ENCODE measurements at regions not wholly inside any gene's neighbourhood (a gene's known extent, or its start where the extent isn't known, plus 50 kb on each side); places are given as distances from the start of the nearest gene placed in this dataset.

DNA sequence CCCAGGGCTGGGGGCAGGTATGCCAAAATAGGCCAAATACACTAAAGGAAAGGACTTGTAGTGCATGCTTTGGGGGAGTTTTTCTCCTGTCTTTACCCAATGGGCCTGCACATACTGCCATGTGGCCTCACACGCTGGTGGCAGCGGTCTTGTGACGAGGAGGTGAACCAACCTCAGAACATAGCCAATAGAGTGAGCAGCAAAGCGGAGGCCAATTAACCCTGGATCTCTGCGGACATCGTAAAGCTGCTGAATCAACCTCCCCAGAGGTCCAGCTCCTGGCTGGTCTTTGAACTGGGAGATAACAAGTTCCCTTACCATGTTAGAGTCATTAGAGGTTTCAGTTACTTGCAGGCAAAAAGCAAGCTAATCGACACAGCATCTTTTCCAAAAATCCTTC lies 280.1 kb downstream of the PREX1 start:
- TF ChIP-seq, protein P1, sequence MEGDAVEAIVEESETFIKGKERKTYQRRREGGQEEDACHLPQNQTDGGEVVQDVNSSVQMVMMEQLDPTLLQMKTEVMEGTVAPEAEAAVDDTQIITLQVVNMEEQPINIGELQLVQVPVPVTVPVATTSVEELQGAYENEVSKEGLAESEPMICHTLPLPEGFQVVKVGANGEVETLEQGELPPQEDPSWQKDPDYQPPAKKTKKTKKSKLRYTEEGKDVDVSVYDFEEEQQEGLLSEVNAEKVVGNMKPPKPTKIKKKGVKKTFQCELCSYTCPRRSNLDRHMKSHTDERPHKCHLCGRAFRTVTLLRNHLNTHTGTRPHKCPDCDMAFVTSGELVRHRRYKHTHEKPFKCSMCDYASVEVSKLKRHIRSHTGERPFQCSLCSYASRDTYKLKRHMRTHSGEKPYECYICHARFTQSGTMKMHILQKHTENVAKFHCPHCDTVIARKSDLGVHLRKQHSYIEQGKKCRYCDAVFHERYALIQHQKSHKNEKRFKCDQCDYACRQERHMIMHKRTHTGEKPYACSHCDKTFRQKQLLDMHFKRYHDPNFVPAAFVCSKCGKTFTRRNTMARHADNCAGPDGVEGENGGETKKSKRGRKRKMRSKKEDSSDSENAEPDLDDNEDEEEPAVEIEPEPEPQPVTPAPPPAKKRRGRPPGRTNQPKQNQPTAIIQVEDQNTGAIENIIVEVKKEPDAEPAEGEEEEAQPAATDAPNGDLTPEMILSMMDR (conservative IDR thresholded peaks at IDR 0.05; ENCODE audit: low read length), result no peak
- no peak for TF ChIP-seq EZH2phosphoT487 (IDR thresholded peaks at IDR 0.05; ENCODE audit: borderline replicate concordance)
- no peak overlapping the region for H3K4me2 ChIP-seq (ENCODE audit: low read depth, low read length, poor library complexity, severe bottlenecking)
- no peaks in the 10 kb centered on the region for H3K36me3 ChIP-seq (ENCODE audit: insufficient read depth, low read length)

DNA sequence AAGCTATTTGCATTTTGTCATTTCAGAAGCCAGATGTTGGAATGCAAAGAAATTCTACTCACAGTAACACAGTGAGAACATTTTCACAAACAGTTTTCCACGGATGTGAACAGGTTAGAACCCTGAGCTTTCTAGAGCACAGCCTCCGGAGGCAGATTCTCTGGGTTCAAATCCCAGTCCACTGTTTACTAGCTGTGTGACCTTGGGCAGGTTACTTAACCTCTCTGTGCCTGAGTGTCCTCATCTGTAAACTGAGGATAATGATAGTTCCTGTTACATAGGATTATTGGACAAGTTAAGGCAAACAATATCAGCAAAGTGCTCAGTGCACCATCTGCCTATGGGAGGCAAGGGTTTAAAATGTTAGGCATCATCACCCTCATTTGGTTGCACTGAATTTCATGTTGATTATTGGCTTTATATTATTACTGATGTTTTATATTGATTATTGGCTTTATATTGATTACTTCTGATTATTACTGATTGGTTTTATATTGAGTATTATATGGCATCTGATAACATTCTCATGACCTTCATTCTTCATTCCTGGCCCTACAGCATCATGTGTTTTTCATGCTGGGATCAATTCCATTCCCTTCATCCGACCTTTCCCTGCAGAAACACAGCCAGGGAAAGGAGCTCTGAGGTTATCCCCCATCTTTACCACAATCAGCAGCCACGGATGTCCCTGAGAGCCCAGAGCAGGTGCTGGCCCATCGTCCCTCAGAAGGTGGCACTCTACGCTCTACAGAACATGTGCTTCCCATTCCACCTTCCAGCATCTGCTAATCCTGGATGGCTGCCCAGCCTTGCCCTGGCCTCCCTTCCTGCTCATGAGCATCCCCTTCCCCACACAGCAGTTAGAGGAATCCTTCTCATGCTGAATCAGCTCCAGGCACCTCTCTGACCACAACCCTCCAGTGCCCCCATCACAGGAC lies 283.1 kb downstream of the PREX1 start:
- Histone ChIP-seq H3K9ac (ENCODE audit: low read depth, low read length, poor library complexity, severe bottlenecking) (no peak overlapping the region), H3K27me3 (ENCODE audit: insufficient read depth, low read length, poor library complexity, severe bottlenecking) (no peaks in the 10 kb centered on the region), H3K9me2 (replicated peaks; ENCODE audit: low read depth, low read length) (no peaks in the 10 kb centered on the region), H3K9me3 (ENCODE audit: insufficient read depth, low read depth, low read length) (peaks cover 6% of the 10 kb centered on the region; the same call in 1 of the 2 replicates), H3K4me3 (ENCODE audit: low read length, poor library complexity, severe bottlenecking) (no peak overlapping the region), H2AFZ (ENCODE audit: low read length) (no peak overlapping the region), H4K20me1 (ENCODE audit: insufficient read depth, low read length, poor library complexity, severe bottlenecking) (no peaks in the 10 kb centered on the region), H3K4me2 (ENCODE audit: low read depth, low read length, poor library complexity, severe bottlenecking) (no peak overlapping the region), H3K79me2 (ENCODE audit: insufficient read depth, low read length) (no peaks in the 10 kb centered on the region), H3K4me1 (ENCODE audit: insufficient read depth, low read length, poor library complexity, severe bottlenecking) (no peaks in the 10 kb centered on the region), H3K36me3 (ENCODE audit: insufficient read depth, low read length) (no peaks in the 10 kb centered on the region), H3F3A (ENCODE audit: low read depth) (no peaks in the 10 kb centered on the region)
- TF ChIP-seq, protein P1 (conservative IDR thresholded peaks at IDR 0.05; ENCODE audit: low read length), result no peak
- TF ChIP-seq EZH2phosphoT487 (IDR thresholded peaks at IDR 0.05; ENCODE audit: borderline replicate concordance), result no peak

More for the DNA sequence above, 280.1 kb downstream of the PREX1 start:
- H4K20me1 ChIP-seq (ENCODE audit: insufficient read depth, low read length, poor library complexity, severe bottlenecking), result no peaks in the 10 kb centered on the region
- no peaks in the 10 kb centered on the region for H3K4me1 ChIP-seq (ENCODE audit: insufficient read depth, low read length, poor library complexity, severe bottlenecking)
- H3K27me3 ChIP-seq (ENCODE audit: insufficient read depth, low read length, poor library complexity, severe bottlenecking), result no peaks in the 10 kb centered on the region
- no peak overlapping the region for H3K4me3 ChIP-seq (ENCODE audit: low read length, poor library complexity, severe bottlenecking)
- no peak overlapping the region for H3K9ac ChIP-seq (ENCODE audit: low read depth, low read length, poor library complexity, severe bottlenecking)
- no peaks in the 10 kb centered on the region for H3F3A ChIP-seq (ENCODE audit: low read depth)
- no peak overlapping the region for H2AFZ ChIP-seq (ENCODE audit: low read length)
- no peaks in the 10 kb centered on the region for H3K9me2 ChIP-seq (replicated peaks; ENCODE audit: low read depth, low read length)
- no peaks in the 10 kb centered on the region for H3K79me2 ChIP-seq (ENCODE audit: insufficient read depth, low read length)
- H3K9me3 ChIP-seq (ENCODE audit: insufficient read depth, low read depth, low read length), result peaks cover 6% of the 10 kb centered on the region; the same call in 1 of the 2 replicates

DNA sequence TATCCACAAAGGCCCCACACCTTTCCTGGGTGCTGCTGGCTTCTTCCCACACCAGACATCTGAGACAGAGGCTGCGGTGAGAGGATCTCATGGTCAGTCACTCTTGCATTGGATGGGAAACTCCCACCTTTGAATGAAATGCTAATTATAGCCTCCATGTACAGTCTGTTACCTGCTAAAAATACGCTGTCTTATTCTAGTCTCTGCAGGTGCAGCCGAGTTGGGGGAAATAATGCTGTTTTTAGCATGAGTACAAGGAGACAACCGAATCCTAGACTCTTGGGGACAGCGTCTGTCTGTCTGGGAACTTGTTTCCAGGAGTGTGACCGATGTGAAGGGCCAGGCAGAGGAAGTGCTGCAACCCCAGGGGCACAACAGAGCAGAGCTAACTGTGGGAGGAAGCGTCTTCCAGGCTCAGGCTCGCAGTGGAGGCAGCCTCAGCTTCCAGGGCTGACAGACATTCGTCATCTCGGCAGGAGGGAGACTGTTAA lies 286.2 kb downstream of the PREX1 start:
- Histone ChIP-seq H3F3A (ENCODE audit: low read depth) (no peaks in the 10 kb centered on the region), H3K4me3 (ENCODE audit: low read length, poor library complexity, severe bottlenecking) (no peak overlapping the region), H3K79me2 (ENCODE audit: insufficient read depth, low read length) (no peaks in the 10 kb centered on the region), H4K20me1 (ENCODE audit: insufficient read depth, low read length, poor library complexity, severe bottlenecking) (no peaks in the 10 kb centered on the region), H3K36me3 (ENCODE audit: insufficient read depth, low read length) (no peaks in the 10 kb centered on the region), H3K27me3 (ENCODE audit: insufficient read depth, low read length, poor library complexity, severe bottlenecking) (no peaks in the 10 kb centered on the region), H3K4me2 (ENCODE audit: low read depth, low read length, poor library complexity, severe bottlenecking) (no peak overlapping the region), H3K4me1 (ENCODE audit: insufficient read depth, low read length, poor library complexity, severe bottlenecking) (no peaks in the 10 kb centered on the region), H2AFZ (ENCODE audit: low read length) (no peak overlapping the region), H3K9ac (ENCODE audit: low read depth, low read length, poor library complexity, severe bottlenecking) (no peak overlapping the region), H3K9me2 (replicated peaks; ENCODE audit: low read depth, low read length) (no peaks in the 10 kb centered on the region), H3K9me3 (ENCODE audit: insufficient read depth, low read depth, low read length) (peaks cover 6% of the 10 kb centered on the region; the same call in 1 of the 2 replicates)
- TF ChIP-seq, protein P1 (conservative IDR thresholded peaks at IDR 0.05; ENCODE audit: low read length), result no peak
- TF ChIP-seq EZH2phosphoT487 (IDR thresholded peaks at IDR 0.05; ENCODE audit: borderline replicate concordance), result no peak
